OCI-LY1 (cell line): ENCODE measurements at regions not wholly inside any gene's neighbourhood (a gene's known extent, or its start where the extent isn't known, plus 50 kb on each side); places are given as distances from the start of the nearest gene placed in this dataset.

Source experiments
- EZH2 ChIP-seq: fragments of 200-600 bp; sonication (generic), shearing (Covaris generic); IDR thresholded peaks from 2 replicates; pipeline ENCODE4 v1.8.0; 2017; ENCODE audit warnings: borderline replicate concordance, mixed run types, mild to moderate bottlenecking, antibody characterized with exemption, low read length, moderate library complexity, mixed read lengths
- TF ChIP-seq, protein P1 (sequence below): fragments of 200-600 bp; sonication (generic), shearing (Covaris generic); IDR thresholded peaks from 2 replicates; pipeline ENCODE4 v1.5.1; 2017; ENCODE audit warnings: mild to moderate bottlenecking, antibody characterized with exemption, low read length, moderate library complexity, mixed read lengths

DNA sequence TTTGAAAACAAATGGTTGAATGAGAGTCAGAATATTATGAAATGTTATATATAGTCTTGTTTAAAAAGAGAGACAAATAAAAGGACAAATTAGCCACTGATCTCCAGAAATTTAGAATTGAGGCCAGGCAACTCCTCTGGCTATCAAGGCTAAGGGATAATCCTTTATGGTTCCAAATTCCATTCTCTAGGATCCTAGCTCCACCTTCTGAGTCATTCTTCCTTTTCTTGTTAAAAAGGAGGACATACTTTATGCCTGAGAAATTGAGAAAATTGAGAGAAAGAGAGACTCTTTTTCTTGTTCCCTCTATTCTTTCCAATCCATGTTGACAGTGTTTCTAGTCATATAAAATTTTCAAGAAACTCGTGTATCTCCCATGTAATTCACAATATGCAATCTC, 1299.5 kb downstream of the FSTL5 start:
- TF ChIP-seq, protein P1, sequence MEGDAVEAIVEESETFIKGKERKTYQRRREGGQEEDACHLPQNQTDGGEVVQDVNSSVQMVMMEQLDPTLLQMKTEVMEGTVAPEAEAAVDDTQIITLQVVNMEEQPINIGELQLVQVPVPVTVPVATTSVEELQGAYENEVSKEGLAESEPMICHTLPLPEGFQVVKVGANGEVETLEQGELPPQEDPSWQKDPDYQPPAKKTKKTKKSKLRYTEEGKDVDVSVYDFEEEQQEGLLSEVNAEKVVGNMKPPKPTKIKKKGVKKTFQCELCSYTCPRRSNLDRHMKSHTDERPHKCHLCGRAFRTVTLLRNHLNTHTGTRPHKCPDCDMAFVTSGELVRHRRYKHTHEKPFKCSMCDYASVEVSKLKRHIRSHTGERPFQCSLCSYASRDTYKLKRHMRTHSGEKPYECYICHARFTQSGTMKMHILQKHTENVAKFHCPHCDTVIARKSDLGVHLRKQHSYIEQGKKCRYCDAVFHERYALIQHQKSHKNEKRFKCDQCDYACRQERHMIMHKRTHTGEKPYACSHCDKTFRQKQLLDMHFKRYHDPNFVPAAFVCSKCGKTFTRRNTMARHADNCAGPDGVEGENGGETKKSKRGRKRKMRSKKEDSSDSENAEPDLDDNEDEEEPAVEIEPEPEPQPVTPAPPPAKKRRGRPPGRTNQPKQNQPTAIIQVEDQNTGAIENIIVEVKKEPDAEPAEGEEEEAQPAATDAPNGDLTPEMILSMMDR = no peak
- no peak for TF ChIP-seq EZH2
